22Rv1 (cell line): ENCODE measurements at regions not wholly inside any gene's neighbourhood (a gene's known extent, or its start where the extent isn't known, plus 50 kb on each side); places are given as distances from the start of the nearest gene placed in this dataset.

Source experiments
- H3K27ac ChIP-seq: fragments of 450-650 bp; 2 replicates; pipeline ENCODE4 v1.5.1; 2017
- CTCF ChIP-seq: fragments of 450-650 bp; IDR thresholded peaks from 2 replicates; pipeline ENCODE4 v1.5.1; 2017; ENCODE audit warnings: mild to moderate bottlenecking
- ZFX ChIP-seq: fragments of 450-650 bp; IDR thresholded peaks from 2 replicates; pipeline ENCODE4 v1.6.1; 2017; ENCODE audit warnings: antibody characterized with exemption, borderline replicate concordance

GRCh38 chr14:100671386-100671901 is 55.2 kb upstream of the DLK1 start:
- TF ChIP-seq ZFX (no peak), CTCF (no peak)
- no peak overlapping the region for H3K27ac ChIP-seq

- TF ChIP-seq ZFX (no peak), CTCF (no peak)
- H3K27ac ChIP-seq: no peak overlapping the region
These were observed 54.8 kb upstream of the DLK1 start for GRCh38 chr14:100671906-100672305.

- no peak overlapping the region for H3K27ac ChIP-seq
- no peak for TF ChIP-seq ZFX
These were observed 53.4 kb upstream of the DLK1 start for GRCh38 chr14:100673085-100673806.

- H3K27ac ChIP-seq: no peak overlapping the region
- TF ChIP-seq ZFX: no peak
- no peak for TF ChIP-seq CTCF
These were observed 52.9 kb upstream of the DLK1 start for GRCh38 chr14:100673807-100674154.

GRCh38 chr14:100674428-100674827 is 52.3 kb upstream of the DLK1 start:
- TF ChIP-seq ZFX: no peak
- no peak for TF ChIP-seq CTCF
- no peak overlapping the region for H3K27ac ChIP-seq

GRCh38 chr14:100674897-100675619 is 51.6 kb upstream of the DLK1 start:
- TF ChIP-seq ZFX (no peak), CTCF (no peak)
- no peak overlapping the region for H3K27ac ChIP-seq

- H3K27ac ChIP-seq: no peak overlapping the region
- no peak for TF ChIP-seq ZFX
- no peak for TF ChIP-seq CTCF
These were observed 50.7 kb upstream of the DLK1 start for GRCh38 chr14:100675699-100676684.
